Left renal cortex interstitium (tissue), 4 donors: ENCODE measurements at regions not wholly inside any gene's neighbourhood (a gene's known extent, or its start where the extent isn't known, plus 50 kb on each side); places are given as distances from the start of the nearest gene placed in this dataset.
"Not testable (repeated sequence)": the region's sequence is repeated elsewhere in the genome, so short reads cannot be mapped to it uniquely, and the experiment has no call there.

ENCODE experiments used
- DNase-seq, 4 donors: peaks; one replicate each; pipeline ENCODE4 v3.0.0-alpha.2; 2013; ENCODE audit warnings: low read depth in 4 of 4, low spot score in 2 of 4, missing footprints in 1 of 4

DNA sequence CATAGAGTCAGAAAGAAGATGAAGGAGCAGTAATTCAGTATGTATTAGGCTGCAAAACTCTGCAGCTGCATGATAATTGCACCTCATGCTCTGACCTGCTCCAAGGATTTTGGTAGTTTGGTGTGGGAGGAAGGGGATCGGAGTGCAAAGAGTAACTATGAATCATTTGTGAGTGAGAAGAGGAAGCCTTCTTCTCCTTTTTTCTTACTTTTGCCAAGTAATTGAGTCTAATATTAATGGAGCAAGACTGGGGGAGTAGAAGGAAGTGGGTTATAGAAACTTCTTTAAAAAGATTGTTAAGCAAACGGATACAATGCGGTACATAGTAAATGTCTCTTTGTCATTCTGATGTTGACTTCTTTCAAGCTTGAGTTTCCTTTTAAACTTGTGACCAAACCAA lies 276.5 kb downstream of the EDEM1 start:
- DNase-seq, result peak in 3 of 4 donors; percentile 15 to 51 (median 27)

DNA sequence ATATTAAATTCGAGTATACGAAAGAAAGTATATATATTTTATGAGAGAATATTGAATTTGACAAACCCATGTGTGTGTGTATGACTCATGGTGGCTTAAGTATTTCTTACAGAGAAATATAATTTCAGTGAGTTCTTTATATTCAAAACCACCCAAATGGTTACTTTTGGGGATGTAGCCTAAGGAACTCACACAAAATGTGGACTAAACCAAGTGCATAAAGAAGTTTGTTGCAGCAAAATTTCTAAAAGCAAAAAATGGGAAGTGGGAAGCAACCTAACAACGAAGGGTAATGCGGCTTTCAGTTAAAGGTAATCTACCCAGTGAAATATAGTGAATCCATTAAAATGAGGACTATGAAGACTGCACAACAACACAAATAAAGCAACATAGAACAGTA lies 277.1 kb downstream of the EDEM1 start:
- DNase-seq, result no peak

DNA sequence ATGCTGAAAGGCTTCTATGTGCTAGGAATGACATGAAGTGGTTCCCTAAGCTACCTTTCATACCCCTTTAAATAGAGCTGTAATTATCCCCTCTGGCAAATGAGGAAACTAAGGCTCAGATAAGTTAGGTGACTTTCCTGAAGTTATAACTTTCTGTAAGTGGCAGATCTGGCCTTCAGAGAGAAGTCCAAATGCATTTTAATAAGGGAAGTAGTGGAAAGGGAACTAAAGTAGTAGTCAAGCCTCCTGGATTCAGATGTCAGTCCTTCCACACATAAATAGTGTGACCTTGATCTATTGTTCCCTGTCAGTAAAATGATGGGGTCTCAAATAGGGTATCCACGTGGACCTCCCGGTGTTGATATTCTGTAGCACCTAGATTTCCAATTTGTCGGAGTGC lies 277.7 kb downstream of the EDEM1 start:
- no peak for DNase-seq

GRCh38 chr3:5466065-5466464 lies 278.6 kb downstream of the EDEM1 start:
- DNase-seq, result no peak

- no peak for DNase-seq
Measured at GRCh38 chr3:5466717-5467116, 279.2 kb downstream of the EDEM1 start.

GRCh38 chr3:5473471-5473870 lies 286.0 kb downstream of the EDEM1 start:
- no peak for DNase-seq

GRCh38 chr3:5476403-5476802 lies 288.9 kb downstream of the EDEM1 start:
- no peak for DNase-seq

GRCh38 chr3:5479229-5479799 lies 291.8 kb downstream of the EDEM1 start:
- DNase-seq, result no peak

DNA sequence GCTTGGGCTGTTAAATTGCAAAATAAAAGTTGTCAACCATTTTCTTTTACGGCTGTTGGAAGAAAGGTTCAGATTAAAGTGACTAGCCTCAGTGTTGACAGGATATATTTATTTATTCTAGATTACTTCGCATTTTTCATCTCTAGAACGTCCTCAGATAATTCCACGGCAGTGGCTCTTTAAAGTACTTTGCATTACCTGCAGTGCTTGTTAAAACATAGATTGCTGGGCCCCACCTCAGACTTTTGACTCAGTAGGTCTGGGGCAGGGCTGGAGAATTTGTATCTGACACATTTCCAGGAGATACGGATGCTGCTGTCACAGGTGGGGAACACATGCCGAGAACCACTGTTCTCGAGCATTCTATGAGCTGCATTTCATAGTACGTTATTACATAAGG lies 292.7 kb downstream of the EDEM1 start:
- DNase-seq, result no peak

- DNase-seq, result no peak
Measured at GRCh38 chr3:5485427-5485826, 297.9 kb downstream of the EDEM1 start.

DNA sequence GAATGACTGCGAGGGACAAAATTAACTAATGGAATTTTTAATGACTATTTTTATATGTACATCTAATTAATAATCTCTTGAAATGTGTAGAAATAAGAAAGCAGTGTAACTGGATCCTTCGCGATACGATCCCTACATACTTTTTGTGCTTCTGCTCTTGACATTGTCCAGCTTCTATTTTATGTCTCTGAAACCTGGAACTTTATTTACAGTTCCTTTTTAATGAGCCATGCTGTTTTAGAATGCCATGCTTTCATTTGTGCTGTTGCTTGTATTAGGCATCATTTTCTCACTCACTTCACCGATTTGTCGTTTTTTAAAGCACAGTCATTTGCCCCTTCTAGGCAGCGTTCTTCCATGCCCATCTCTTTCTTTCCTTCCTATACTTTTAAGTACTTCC lies 301.3 kb downstream of the EDEM1 start:
- DNase-seq, result peak in 1 of 4 donors; percentile 29

GRCh38 chr3:5489536-5489935 lies 302.0 kb downstream of the EDEM1 start:
- DNase-seq, result no peak

- DNase-seq, result no peak
Measured at GRCh38 chr3:5494905-5495519, 307.5 kb downstream of the EDEM1 start.

- DNase-seq, result no peak
Measured at GRCh38 chr3:5497497-5497896, 310.0 kb downstream of the EDEM1 start.

GRCh38 chr3:5498981-5499380 lies 311.5 kb downstream of the EDEM1 start:
- no peak for DNase-seq

DNA sequence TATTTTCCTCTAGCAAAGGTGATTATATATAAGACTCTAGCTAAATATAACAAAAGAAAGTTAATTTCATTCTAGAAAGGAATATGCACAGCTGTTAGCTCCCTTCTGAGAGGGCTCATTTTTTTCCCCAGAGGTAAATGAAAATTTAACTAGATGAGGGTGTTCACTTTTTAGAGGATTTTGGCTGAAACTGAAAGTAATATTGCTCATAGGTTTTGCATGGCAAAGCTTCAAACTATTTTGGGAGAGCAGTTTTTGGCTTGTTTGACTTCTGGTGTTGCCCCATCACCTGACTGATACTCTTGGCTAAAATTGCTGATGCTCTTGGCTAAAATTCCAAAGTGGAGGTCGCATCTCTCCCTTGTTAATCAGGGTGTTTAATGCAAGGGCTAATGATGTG lies 311.9 kb downstream of the EDEM1 start:
- DNase-seq, result no peak

DNA sequence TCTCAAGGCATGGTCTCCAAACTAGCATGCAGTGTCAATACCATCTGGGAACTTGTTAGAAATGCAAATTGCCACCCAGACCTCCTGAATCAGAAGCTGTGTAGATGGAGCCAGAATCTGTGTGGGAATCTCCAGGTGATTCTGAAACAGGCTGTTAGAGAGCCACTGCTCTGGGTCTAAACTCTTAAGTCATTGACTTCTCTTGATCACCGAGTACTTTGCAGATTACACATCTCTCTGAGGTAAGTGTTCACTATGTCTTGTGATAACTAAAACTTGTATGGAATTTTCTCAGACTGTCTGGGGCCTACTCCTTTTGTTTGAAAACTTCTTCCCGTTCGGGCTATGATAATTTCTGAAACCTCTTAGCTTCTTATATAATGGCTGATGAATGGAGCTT lies 315.6 kb downstream of the EDEM1 start:
- no peak for DNase-seq

DNA sequence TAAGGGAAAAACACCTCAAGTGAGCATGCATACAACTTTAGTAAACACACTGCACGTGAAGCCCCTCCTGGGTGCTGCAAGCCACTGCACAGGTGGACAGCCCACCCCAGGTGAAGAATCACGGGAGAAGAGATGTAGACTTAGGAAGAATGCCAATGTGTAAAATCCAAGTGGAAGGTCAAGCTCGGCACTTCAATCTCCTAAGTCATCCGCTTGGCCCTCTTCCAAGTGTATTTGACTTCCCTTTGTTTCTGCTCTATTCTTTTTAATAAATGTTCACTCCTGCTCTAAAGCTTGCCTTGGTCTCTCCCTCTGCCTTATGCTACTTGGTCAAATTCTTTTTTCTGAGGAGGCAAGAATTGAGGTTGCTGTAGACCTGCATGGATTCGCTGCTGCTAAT lies 316.6 kb downstream of the EDEM1 start:
- DNase-seq, result no peak

GRCh38 chr3:5505163-5505562 lies 317.7 kb downstream of the EDEM1 start:
- no peak for DNase-seq

DNA sequence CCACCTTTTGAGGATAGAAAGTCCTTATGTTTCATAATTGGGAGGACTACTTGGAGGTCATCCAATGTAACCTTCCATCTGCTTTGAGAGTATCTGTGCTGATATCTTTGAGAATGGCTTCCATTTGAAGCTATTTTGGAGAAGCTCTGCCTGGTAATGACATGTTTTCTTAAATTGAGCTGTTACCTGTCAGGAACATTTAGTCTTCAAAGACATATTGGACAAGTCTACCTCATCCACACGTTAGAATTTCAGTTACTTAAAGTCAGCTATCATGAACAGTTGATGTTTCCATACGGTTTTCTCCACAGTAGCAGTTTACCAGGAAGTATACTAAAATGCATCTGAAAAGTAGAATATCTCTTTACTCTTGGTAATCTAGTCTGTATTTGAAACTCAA lies 318.5 kb downstream of the EDEM1 start:
- no peak for DNase-seq

DNA sequence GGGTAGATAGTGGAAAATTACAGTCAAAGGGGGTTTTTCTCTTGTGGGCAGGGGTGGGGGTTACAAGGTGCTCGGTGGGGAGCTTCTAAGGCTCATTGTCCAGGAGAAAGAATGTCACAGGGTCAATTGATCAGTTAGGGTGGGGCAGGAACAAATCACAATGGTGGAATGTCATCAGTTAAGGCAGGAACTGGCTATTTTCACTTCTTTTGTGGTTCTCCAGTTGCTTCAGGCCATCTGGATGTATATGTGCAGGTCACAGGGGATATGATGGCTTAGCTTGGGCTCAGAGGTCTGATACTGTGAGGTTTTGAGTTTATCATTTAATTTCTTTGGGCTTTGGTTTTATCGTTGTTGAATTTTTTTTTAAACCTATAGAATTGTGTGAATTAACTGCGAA lies 321.4 kb downstream of the EDEM1 start:
- DNase-seq, result not testable (repeated sequence)

GRCh38 chr3:5510300-5510699 lies 322.8 kb downstream of the EDEM1 start:
- no peak for DNase-seq

DNA sequence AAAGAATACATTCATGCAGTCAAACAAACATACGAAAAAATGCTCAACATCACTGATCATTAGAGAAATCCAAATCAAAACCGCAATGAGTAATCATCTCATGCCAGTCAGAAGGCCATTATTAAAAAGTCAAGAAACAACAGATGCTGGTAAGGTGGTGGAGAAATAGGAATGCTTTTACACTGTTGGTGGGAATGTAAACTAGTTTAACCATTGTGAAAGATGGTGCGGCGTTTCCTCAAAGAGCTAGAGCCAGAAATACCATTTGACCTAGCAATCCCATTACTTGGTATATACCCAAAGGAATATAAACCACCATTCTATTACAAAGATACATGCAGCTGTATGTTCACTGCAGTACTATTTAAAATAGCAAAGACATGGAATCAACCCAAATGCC lies 330.4 kb downstream of the EDEM1 start:
- DNase-seq, result no peak
